Karpas-422 (cell line): ENCODE measurements at regions not wholly inside any gene's neighbourhood (a gene's known extent, or its start where the extent isn't known, plus 50 kb on each side); places are given as distances from the start of the nearest gene placed in this dataset.
"Not testable (repeated sequence)": the region's sequence is repeated elsewhere in the genome, so short reads cannot be mapped to it uniquely, and the experiment has no call there.

Source experiments
- DNase-seq: peaks from one replicate; pipeline ENCODE4 v3.0.0-alpha.2; 2015
- H2AFZ ChIP-seq: fragments of 200-600 bp; sonication (generic); 2 replicates; pipeline ENCODE4 v1.6.1; 2014; ENCODE audit warnings: antibody characterized with exemption, low read length, mixed read lengths
- H3K27ac ChIP-seq: fragments of 200-600 bp; sonication (generic); 2 replicates; pipeline ENCODE4 v1.5.1; 2014; ENCODE audit warnings: mild to moderate bottlenecking, low read length, moderate library complexity
- H3K27me3 ChIP-seq: fragments of 200-600 bp; sonication (generic); 2 replicates; pipeline ENCODE4 v1.6.1; 2014; ENCODE audit warnings: low read length, mixed read lengths
- H3K36me3 ChIP-seq: fragments of 200-600 bp; sonication (generic); 2 replicates; pipeline ENCODE4 v1.6.1; 2014; ENCODE audit warnings: low read length, mixed read lengths; ENCODE audit not compliant: insufficient read depth
- H3K4me1 ChIP-seq: fragments of 200-600 bp; sonication (generic); 2 replicates; pipeline ENCODE4 v1.6.1; 2014; ENCODE audit warnings: mild to moderate bottlenecking, low read length, mixed read lengths
- H3K4me2 ChIP-seq: fragments of 200-600 bp; sonication (generic); 2 replicates; pipeline ENCODE4 v1.6.1; 2014; ENCODE audit warnings: low read length, low read depth, mild to moderate bottlenecking; ENCODE audit not compliant: poor library complexity, severe bottlenecking
- H3K4me3 ChIP-seq: fragments of 200-600 bp; sonication (generic); 2 replicates; pipeline ENCODE4 v1.5.1; 2014; ENCODE audit warnings: mild to moderate bottlenecking, antibody characterized with exemption, low read length, mixed read lengths
- H3K79me2 ChIP-seq: fragments of 200-600 bp; sonication (generic); 2 replicates; pipeline ENCODE4 v1.6.1; 2014; ENCODE audit warnings: mild to moderate bottlenecking, low read length, mixed read lengths
- H3K9ac ChIP-seq: fragments of 200-600 bp; sonication (generic); 2 replicates; pipeline ENCODE4 v1.6.0; 2014; ENCODE audit warnings: low read length
- H3K9me2 ChIP-seq: fragments of 200-600 bp; sonication (generic), shearing (Covaris generic); replicated peaks from 2 replicates; pipeline ENCODE4 v1.6.0; 2014; ENCODE audit warnings: mild to moderate bottlenecking, low read length, moderate library complexity; ENCODE audit not compliant: insufficient read depth
- H3K9me3 ChIP-seq: fragments of 300-700, 200-600 bp; sonication (generic); 2 replicates; pipeline ENCODE4 v1.6.1; 2014; ENCODE audit warnings: low read length, mixed read lengths
- H4K20me1 ChIP-seq: fragments of 200-600 bp; sonication (generic); 2 replicates; pipeline ENCODE4 v1.6.1; 2014; ENCODE audit warnings: mild to moderate bottlenecking, antibody characterized with exemption, low read length, low read depth; ENCODE audit not compliant: insufficient read depth

DNA sequence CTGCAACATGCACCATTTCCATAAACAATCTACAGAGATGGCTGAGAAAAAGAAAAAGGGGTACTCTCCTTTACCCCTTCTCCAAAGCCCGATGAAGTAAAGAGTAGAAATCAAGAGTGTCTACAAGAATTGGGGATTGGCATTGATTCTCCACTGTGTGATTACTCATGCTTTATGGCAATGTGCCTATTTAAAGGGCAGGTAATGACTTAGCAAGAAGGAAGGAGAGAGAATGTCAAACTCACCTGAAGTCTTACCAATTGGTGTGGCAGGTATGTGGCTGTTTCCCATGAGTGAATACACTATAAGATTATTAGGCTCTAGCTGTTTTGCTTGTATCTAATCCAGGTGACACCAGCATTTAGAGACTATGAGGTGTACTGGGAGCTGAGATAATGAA lies 275.3 kb downstream of the CCER1 start:
- no peaks in the 10 kb centered on the region for H3K27me3 ChIP-seq
- no peak overlapping the region for H3K27ac ChIP-seq
- H3K4me2 ChIP-seq: no peak overlapping the region
- H4K20me1 ChIP-seq: no peaks in the 10 kb centered on the region
- no peak overlapping the region for H2AFZ ChIP-seq
- no peak overlapping the region for H3K9ac ChIP-seq
- no peaks in the 10 kb centered on the region for H3K79me2 ChIP-seq
- DNase-seq: no peak
- H3K4me1 ChIP-seq: no peaks in the 10 kb centered on the region
- no peaks in the 10 kb centered on the region for H3K36me3 ChIP-seq
- no peaks in the 10 kb centered on the region for H3K9me2 ChIP-seq
- no peak overlapping the region for H3K4me3 ChIP-seq
- no peaks in the 10 kb centered on the region for H3K9me3 ChIP-seq

DNA sequence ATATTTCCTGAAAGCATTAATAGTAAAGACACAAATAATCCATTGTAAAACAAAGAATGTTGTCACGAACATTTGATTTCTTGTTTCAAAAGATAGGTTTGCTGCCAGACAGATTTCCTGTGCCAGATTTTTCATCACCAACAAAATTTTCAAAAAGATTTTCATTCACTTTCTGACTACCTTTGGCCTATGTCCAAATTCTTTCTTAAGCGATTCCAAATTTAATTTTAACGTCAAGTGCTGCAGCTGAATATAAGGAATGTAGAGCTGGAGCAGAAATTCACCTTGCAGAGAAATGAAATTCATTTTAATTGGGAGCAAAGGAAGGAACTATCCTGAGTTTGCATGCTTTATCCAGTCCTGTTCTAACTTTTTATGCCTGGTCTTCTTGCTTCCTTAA lies 277.4 kb downstream of the CCER1 start:
- Histone ChIP-seq H3K79me2 (no peaks in the 10 kb centered on the region), H3K4me2 (no peak overlapping the region), H3K27ac (no peak overlapping the region), H3K36me3 (no peaks in the 10 kb centered on the region), H3K9me3 (no peaks in the 10 kb centered on the region), H3K9ac (no peak overlapping the region), H3K4me1 (no peaks in the 10 kb centered on the region), H3K9me2 (no peaks in the 10 kb centered on the region), H2AFZ (no peak overlapping the region), H4K20me1 (no peaks in the 10 kb centered on the region), H3K4me3 (no peak overlapping the region), H3K27me3 (no peaks in the 10 kb centered on the region)
- no peak for DNase-seq

DNA sequence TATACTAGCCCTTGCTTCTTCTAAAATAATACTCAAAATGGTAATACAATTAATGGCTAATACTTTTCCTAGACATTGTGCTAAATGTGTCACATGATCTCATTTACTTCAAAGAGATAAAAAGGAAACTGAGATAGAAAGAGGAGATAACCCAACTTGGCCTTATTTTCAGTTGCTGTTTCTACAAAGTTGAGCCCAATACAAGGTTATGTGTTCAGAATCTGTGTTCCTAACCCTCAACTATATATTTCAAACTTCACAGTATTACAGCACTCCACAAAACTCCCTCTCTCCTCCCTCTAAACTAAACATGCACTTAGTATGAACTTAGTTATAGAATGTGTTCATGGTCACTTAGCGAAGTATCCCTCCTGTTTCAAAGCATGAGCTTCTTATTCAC lies 277.9 kb downstream of the CCER1 start:
- Histone ChIP-seq H3K4me3 (no peak overlapping the region), H3K27me3 (no peaks in the 10 kb centered on the region), H3K9ac (no peak overlapping the region), H3K79me2 (no peaks in the 10 kb centered on the region), H3K36me3 (no peaks in the 10 kb centered on the region), H3K9me3 (no peaks in the 10 kb centered on the region), H3K27ac (no peak overlapping the region), H3K4me1 (no peaks in the 10 kb centered on the region), H2AFZ (no peak overlapping the region), H3K4me2 (no peak overlapping the region), H4K20me1 (no peaks in the 10 kb centered on the region), H3K9me2 (no peaks in the 10 kb centered on the region)
- DNase-seq: no peak

DNA sequence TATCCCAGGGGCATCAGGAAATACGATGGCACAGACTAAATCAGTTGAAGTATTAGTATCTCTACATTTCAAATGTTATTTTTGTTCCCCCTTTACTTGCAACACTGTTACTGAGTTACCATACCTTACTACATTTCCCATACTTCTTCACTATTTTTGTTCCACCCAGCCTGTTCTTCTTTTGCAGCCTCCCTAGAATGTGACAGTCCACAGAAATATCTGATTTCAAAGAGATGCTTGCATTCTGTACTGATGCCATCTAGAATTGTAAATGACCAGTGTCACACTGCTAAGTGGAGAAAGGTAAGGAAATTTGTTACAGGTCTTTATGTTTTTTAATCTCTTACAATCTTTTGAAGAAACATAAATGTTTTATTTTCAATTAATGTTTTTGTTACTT lies 279.9 kb downstream of the CCER1 start:
- Histone ChIP-seq H3K4me3 (no peak overlapping the region), H3K4me1 (no peaks in the 10 kb centered on the region), H3K9me2 (no peaks in the 10 kb centered on the region), H3K79me2 (no peaks in the 10 kb centered on the region), H3K27me3 (no peaks in the 10 kb centered on the region), H3K9me3 (no peaks in the 10 kb centered on the region), H3K36me3 (no peaks in the 10 kb centered on the region), H3K4me2 (no peak overlapping the region), H2AFZ (no peak overlapping the region), H4K20me1 (no peaks in the 10 kb centered on the region), H3K9ac (no peak overlapping the region), H3K27ac (no peak overlapping the region)
- DNase-seq: no peak

DNA sequence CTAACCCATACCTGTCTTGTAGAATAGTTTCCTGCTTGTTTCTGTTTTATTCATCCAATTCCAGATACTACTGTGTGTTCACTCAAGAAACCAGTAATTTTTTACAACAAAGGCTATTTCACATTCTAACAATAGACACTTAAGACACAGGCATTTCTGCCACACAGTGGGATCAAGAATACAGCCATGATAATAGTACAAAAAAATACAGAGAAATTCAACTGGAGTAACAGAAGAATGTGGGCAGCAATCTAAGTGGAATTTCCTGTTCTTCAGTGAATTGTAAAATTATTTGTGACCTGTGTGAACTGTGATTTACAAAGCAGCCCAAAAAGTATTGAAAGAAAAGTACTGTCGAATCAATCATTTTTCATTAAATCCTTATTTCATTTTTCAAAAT lies 282.9 kb downstream of the CCER1 start:
- H3K9ac ChIP-seq: no peak overlapping the region
- H3K4me3 ChIP-seq: no peak overlapping the region
- H3K27ac ChIP-seq: no peak overlapping the region
- no peaks in the 10 kb centered on the region for H4K20me1 ChIP-seq
- no peaks in the 10 kb centered on the region; the same call in 1 of the 2 replicates for H3K9me3 ChIP-seq
- H2AFZ ChIP-seq: no peak overlapping the region
- no peak for DNase-seq
- no peak overlapping the region for H3K4me2 ChIP-seq
- no peaks in the 10 kb centered on the region for H3K36me3 ChIP-seq
- no peaks in the 10 kb centered on the region for H3K9me2 ChIP-seq
- H3K4me1 ChIP-seq: no peaks in the 10 kb centered on the region
- H3K79me2 ChIP-seq: no peaks in the 10 kb centered on the region
- H3K27me3 ChIP-seq: no peaks in the 10 kb centered on the region

DNA sequence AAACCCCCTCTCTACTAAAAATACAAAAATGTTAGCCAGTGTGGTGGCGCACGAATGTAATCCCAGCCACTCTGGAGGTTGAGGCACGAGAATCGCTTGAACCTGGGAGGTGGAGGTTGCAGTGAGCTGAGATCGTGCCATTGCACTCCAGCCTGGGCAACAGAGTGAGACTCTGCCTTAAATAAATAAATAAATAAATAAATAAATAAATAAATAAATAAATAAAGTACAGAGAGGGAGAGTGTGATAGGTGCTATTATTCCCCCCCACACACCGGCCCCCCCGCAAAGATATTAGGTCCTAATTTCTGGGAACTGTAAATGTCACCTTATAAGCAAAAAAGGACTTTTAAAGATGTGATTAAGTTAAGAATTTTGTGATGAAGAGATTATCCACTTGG lies 291.0 kb downstream of the CCER1 start:
- H3K27ac ChIP-seq, H3K4me3 ChIP-seq, H3K79me2 ChIP-seq, H4K20me1 ChIP-seq, H3K9me2 ChIP-seq, H3K9ac ChIP-seq, H2AFZ ChIP-seq, H3K4me1 ChIP-seq, H3K9me3 ChIP-seq, H3K4me2 ChIP-seq, H3K36me3 ChIP-seq, H3K27me3 ChIP-seq, DNase-seq: not testable (repeated sequence)

DNA sequence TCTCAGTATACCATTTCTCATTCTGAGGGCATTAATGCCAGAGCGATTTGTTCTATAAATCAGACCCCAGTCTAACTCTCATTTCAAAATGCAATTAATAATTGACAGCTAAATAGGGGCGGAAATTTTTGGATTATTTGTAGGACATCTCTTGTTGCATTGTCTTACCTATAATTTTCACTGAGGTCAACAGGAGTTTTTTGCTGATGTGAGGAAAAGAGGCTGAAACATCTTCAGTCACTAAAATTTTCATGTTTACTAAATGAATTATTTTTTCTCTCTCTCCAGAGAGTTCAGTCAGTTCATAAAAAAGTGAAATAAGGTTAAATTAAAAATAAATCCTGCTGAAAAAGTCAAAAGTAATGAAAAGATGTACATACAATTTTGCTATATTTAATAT lies 295.9 kb downstream of the CCER1 start:
- Histone ChIP-seq H3K4me2 (no peak overlapping the region), H3K4me3 (no peak overlapping the region), H3K79me2 (no peaks in the 10 kb centered on the region), H3K4me1 (no peaks in the 10 kb centered on the region), H4K20me1 (no peaks in the 10 kb centered on the region), H3K27me3 (no peaks in the 10 kb centered on the region), H3K27ac (no peak overlapping the region), H2AFZ (no peak overlapping the region), H3K9me3 (peaks cover 2% of the 10 kb centered on the region; the same call in 1 of the 2 replicates), H3K36me3 (no peaks in the 10 kb centered on the region), H3K9ac (no peak overlapping the region), H3K9me2 (no peaks in the 10 kb centered on the region)
- DNase-seq: no peak

DNA sequence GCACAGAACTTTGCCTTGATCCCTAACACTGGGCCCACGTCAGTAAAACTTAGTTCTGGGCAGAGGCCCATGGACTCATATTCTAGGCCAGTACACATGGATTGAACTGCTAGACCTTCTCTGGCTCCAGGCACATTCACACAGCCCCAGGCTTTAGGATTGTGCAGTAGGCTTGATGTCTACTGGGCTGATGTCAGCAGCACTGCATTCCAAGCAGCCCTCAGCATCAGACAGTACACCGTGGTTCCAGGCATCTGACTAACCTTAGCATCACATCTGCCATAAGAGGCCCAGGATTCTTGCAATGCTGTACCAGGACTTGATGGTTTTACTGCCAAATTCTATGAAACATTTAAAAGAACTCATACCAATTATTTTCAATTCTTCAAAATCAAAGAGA lies 301.9 kb downstream of the CCER1 start:
- Histone ChIP-seq H2AFZ (no peak overlapping the region), H3K4me1 (no peaks in the 10 kb centered on the region), H3K9me3 (no peaks in the 10 kb centered on the region), H3K9ac (no peak overlapping the region), H3K36me3 (no peaks in the 10 kb centered on the region), H3K27ac (no peak overlapping the region), H4K20me1 (no peaks in the 10 kb centered on the region), H3K4me3 (no peak overlapping the region), H3K27me3 (no peaks in the 10 kb centered on the region), H3K9me2 (no peaks in the 10 kb centered on the region), H3K79me2 (no peaks in the 10 kb centered on the region), H3K4me2 (no peak overlapping the region)
- no peak for DNase-seq

DNA sequence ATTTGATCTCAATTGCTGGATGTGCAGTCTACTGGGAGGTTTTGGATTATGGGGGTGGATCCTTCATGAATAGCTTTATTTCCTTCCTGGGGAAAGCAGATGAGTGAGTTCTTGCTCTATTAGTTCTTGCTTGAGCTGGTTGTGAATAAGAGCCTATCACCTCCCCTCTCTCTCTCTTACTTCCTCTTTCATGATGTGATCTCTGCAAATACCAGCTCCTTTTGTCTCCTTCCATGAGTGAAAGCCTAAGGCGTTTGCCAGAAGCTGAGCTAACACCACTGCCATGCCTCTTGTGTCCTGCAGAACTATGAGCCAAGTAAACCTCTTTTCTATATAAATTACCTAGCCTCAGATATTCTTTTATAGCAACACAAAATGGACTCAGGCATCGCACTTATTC lies 302.7 kb downstream of the CCER1 start:
- no peaks in the 10 kb centered on the region for H4K20me1 ChIP-seq
- H3K27ac ChIP-seq: no peak overlapping the region
- no peaks in the 10 kb centered on the region for H3K79me2 ChIP-seq
- H3K9me3 ChIP-seq: no peaks in the 10 kb centered on the region
- no peaks in the 10 kb centered on the region for H3K36me3 ChIP-seq
- H3K4me1 ChIP-seq: no peaks in the 10 kb centered on the region
- no peak overlapping the region for H3K4me2 ChIP-seq
- H3K4me3 ChIP-seq: no peak overlapping the region
- H3K9ac ChIP-seq: no peak overlapping the region
- no peaks in the 10 kb centered on the region for H3K9me2 ChIP-seq
- DNase-seq: no peak
- no peak overlapping the region for H2AFZ ChIP-seq
- no peaks in the 10 kb centered on the region for H3K27me3 ChIP-seq
